Stomach (tissue), 8 donors: ENCODE measurements at regions not wholly inside any gene's neighbourhood (a gene's known extent, or its start where the extent isn't known, plus 50 kb on each side); places are given as distances from the start of the nearest gene placed in this dataset.
"Not testable (repeated sequence)": the region's sequence is repeated elsewhere in the genome, so short reads cannot be mapped to it uniquely, and the experiment has no call there.

Experiments used
- DNase-seq, 2 donors: peaks; one replicate each; pipeline versions ENCODE4 v3.0.0 to v3.0.0-alpha.2; 2013 to 2019
- H3K27ac ChIP-seq, 5 donors: fragments of 200-600 bp in 4 of 5; sonication (generic) in 4 of 5; one replicate each; pipeline ENCODE4 v1.5.1; 2013 to 2019; ENCODE audit warnings: mild to moderate bottlenecking in 1 of 5, moderate library complexity in 1 of 5
- H3K27me3 ChIP-seq, 3 donors: fragments of 200-600 bp; sonication (generic); one replicate each; pipeline ENCODE4 v1.5.1; 2017 to 2019; ENCODE audit warnings: mixed run types in 1 of 3
- H3K36me3 ChIP-seq, 4 donors: fragments of 200-600 bp; sonication (generic); 1 replicate in 3 of 4; 2 replicates in 1 of 4; pipeline ENCODE4 v1.5.1; 2016 to 2019
- H3K4me1 ChIP-seq, 4 donors: fragments of 200-600 bp; sonication (generic); one replicate each; pipeline ENCODE4 v1.5.1; 2016 to 2019
- H3K4me3 ChIP-seq, 4 donors: fragments of 200-600 bp; sonication (generic) in 3 of 4; one replicate each; pipeline ENCODE4 v1.5.1; 2016 to 2019; ENCODE audit warnings: mild to moderate bottlenecking in 1 of 4
- H3K9me3 ChIP-seq, 4 donors: fragments of 200-600 bp; sonication (generic); one replicate each; pipeline ENCODE4 v1.5.1; 2016 to 2019
- EP300 ChIP-seq: sonication (generic); formaldehyde crosslinking; IDR thresholded peaks from one replicate; pipeline ENCODE4 v1.6.1; 2017; ENCODE audit warnings: antibody characterized with exemption
- POLR2A ChIP-seq, 4 donors: fragments of 450-650 bp; IDR thresholded peaks; one replicate each; pipeline ENCODE4 v1.6.1; 2016; ENCODE audit warnings: antibody characterized with exemption in 4 of 4, control low read depth in 2 of 4, mild to moderate bottlenecking in 1 of 4, moderate library complexity in 1 of 4
- POLR2AphosphoS5 ChIP-seq, 3 donors: sonication (generic); formaldehyde crosslinking; IDR thresholded peaks; one replicate each; pipeline ENCODE4 v1.6.1; 2016; ENCODE audit warnings: antibody characterized with exemption in 3 of 3
- WGBS, 5 donors: extraction: QIAGEN DNeasy Blood & Tissue Kit in 3 of 5; methylation state at CpG; one replicate each; pipeline versions ENCODE4 v1.1.5 to v1.1.7; 2013 to 2018; 5-methylcytosine and 5-hydroxymethylcytosine counted together
- intact Hi-C: fragments of 100-400 bp; cut with DNase I; formaldehyde crosslinking; loops from one replicate; pipeline ENCODE4 v1.15.1; 2023; ENCODE audit warnings: low total_unique reads
- TF ChIP-seq, protein P1 (sequence below), 7 experiments: fragments of 450-650 bp in 4 of 7; fragments of 200-600 bp in 3 of 7; sonication (generic) in 3 of 7; IDR thresholded peaks; one replicate each; pipeline ENCODE4 v1.5.1; 2016 to 2019; ENCODE audit warnings: antibody characterized with exemption in 7 of 7, control low read depth in 2 of 7, mild to moderate bottlenecking in 1 of 7
- donor health status: healthy with polysubstance abuse.
- donor health status: Bipolar disorder and iron deficiency.
- donor health status: healthy.

DNA sequence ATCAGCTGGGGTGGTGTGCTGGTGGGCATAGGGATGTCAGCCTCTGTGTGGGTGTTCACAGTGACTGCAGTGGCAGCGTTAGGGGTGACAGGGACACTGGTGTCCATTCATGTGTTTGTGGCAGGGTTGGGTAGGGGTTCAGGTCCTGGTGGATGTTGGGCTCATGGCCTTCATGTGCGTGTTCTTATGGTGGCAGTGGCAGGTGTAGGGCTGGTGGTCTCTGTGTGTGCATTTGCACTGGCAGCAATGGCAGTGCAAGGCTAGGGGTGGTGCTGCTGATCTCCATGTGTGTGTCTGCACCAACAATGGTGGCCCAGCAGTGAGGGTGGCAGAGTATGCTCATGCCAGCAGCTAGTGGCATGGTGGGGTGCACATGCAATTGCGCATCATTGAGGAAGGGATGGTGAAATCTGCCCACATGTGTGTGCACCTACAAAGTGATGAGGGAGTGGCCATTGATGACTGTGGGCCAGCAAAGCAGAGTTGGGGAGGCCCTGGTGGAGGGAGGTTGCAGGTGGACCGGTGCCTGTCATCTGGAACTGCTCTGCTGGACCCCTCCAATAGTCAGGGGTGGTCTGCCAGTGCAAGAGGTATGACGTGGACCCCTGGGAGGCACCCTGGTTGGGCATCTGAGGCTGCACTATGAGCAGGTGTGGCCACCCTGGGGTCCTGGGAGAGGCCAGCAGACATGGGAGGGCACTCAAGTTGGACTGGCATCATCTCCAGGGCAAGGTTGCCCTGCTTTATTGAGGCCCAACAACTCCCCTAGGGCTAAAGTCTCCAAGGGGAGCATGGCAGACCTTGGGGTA, 182.9 kb downstream of the TTC6 start:
- intact Hi-C loops = no loop called here
- 88 to 94% (median 93%) methylated on average over 4 to 5 of the region's 5 CpGs for WGBS, 5 donors
- Histone ChIP-seq H3K27ac (no peak overlapping the region), H3K4me1 (no peaks in the 10 kb centered on the region), H3K4me3 (no peak overlapping the region), H3K36me3 (no peaks in the 10 kb centered on the region), H3K27me3 (no peaks in the 10 kb centered on the region), H3K9me3 (peaks cover 0 to 12% (median 2%) of the 10 kb centered on the region in 4 donors)
- TF ChIP-seq POLR2AphosphoS5 (IDR thresholded peaks at IDR 0.05) = no peak
- no peak for TF ChIP-seq EP300
- no peak for TF ChIP-seq POLR2A (IDR thresholded peaks at IDR 0.05)
- TF ChIP-seq, protein P1, sequence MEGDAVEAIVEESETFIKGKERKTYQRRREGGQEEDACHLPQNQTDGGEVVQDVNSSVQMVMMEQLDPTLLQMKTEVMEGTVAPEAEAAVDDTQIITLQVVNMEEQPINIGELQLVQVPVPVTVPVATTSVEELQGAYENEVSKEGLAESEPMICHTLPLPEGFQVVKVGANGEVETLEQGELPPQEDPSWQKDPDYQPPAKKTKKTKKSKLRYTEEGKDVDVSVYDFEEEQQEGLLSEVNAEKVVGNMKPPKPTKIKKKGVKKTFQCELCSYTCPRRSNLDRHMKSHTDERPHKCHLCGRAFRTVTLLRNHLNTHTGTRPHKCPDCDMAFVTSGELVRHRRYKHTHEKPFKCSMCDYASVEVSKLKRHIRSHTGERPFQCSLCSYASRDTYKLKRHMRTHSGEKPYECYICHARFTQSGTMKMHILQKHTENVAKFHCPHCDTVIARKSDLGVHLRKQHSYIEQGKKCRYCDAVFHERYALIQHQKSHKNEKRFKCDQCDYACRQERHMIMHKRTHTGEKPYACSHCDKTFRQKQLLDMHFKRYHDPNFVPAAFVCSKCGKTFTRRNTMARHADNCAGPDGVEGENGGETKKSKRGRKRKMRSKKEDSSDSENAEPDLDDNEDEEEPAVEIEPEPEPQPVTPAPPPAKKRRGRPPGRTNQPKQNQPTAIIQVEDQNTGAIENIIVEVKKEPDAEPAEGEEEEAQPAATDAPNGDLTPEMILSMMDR (IDR thresholded peaks at IDR 0.05) = no peak
- DNase-seq = no peak

DNA sequence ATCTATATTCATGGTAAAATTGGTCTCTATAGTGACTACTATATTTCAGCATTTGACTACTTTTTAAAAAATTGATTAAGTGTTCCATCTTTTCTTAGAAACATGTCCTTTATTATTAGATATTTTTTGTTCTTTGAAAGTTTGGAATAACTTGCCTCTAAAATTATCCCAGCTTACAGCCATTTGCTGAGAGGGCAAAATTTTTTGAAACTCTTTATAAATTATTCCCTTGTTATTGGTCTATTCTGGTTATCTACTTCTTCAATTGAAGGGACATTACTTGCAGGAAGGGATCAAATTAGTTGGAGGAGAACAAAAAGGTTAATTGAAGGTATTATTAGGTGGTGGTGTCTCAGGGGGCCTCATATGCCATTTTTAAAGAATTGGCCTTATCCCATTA, 184.1 kb downstream of the TTC6 start:
- Histone ChIP-seq H3K27me3 (no peaks in the 10 kb centered on the region), H3K4me3 (no peak overlapping the region), H3K4me1 (no peaks in the 10 kb centered on the region), H3K36me3 (no peaks in the 10 kb centered on the region), H3K27ac (no peak overlapping the region), H3K9me3 (peaks cover 0 to 12% (median 2%) of the 10 kb centered on the region in 4 donors)
- TF ChIP-seq, protein P1 (IDR thresholded peaks at IDR 0.05) = no peak
- no peak for TF ChIP-seq POLR2AphosphoS5 (IDR thresholded peaks at IDR 0.05)
- no peak for TF ChIP-seq EP300
- TF ChIP-seq POLR2A (IDR thresholded peaks at IDR 0.05) = no peak
- no peak for DNase-seq
- intact Hi-C loops = no loop called here

GRCh38 chr14:37780731-37781130, 185.3 kb downstream of the TTC6 start:
- H3K27me3 ChIP-seq, H3K36me3 ChIP-seq, H3K4me3 ChIP-seq, H3K4me1 ChIP-seq, H3K27ac ChIP-seq, DNase-seq, intact Hi-C loops: not testable (repeated sequence)
- H3K9me3 ChIP-seq = peaks cover 0 to 12% (median 2%) of the 10 kb centered on the region in 4 donors
- 88 to 94% (median 91%) methylated on average over 4 of the region's 4 CpGs for WGBS, 5 donors

- H3K36me3 ChIP-seq, DNase-seq, H3K27me3 ChIP-seq, intact Hi-C loops, H3K4me3 ChIP-seq, H3K9me3 ChIP-seq, H3K27ac ChIP-seq, H3K4me1 ChIP-seq: not testable (repeated sequence)
- WGBS, 5 donors = 77 to 86% (median 79%) methylated on average over 3 of the region's 3 CpGs
These were observed 188.9 kb downstream of the TTC6 start for GRCh38 chr14:37784203-37784826.

GRCh38 chr14:37784827-37785223, 189.4 kb downstream of the TTC6 start:
- intact Hi-C loops, H3K27ac ChIP-seq, DNase-seq, H3K36me3 ChIP-seq, H3K27me3 ChIP-seq, H3K9me3 ChIP-seq, H3K4me1 ChIP-seq, H3K4me3 ChIP-seq: not testable (repeated sequence)

DNA sequence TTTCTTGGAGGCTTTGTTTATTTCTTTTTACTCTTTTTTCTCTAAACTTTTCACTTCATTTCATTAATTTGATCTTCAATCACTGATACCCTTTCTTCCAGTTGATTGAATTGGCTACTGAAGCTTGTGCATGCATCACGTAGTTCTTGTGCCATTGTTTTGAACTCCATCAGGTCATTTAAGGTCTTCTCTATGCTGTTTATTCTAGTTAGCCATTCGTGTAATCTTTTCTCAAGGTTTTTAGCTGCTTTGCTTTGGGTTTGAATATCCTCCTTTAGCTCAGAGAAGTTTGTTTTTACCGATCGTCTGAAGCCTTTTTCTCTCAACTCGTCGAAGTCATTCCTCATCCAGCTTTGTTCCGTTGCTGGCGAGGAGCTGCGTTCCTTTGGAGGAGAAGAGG, 189.9 kb downstream of the TTC6 start:
- intact Hi-C loops, H3K9me3 ChIP-seq, H3K4me1 ChIP-seq, H3K4me3 ChIP-seq, H3K36me3 ChIP-seq, H3K27me3 ChIP-seq, DNase-seq, H3K27ac ChIP-seq: not testable (repeated sequence)
- 84 to 88% (median 86%) methylated on average over 9 of the region's 9 CpGs for WGBS, 5 donors

- WGBS, 5 donors = 81 to 87% (median 86%) methylated on average over 14 of the region's 14 CpGs
- H3K4me1 ChIP-seq, H3K9me3 ChIP-seq, H3K36me3 ChIP-seq, H3K4me3 ChIP-seq, intact Hi-C loops, H3K27ac ChIP-seq, H3K27me3 ChIP-seq, DNase-seq: not testable (repeated sequence)
These were observed 190.7 kb downstream of the TTC6 start for GRCh38 chr14:37786114-37786625.
